ENCODE measurements at regions not wholly inside any gene's neighbourhood (a gene's known extent, or its start where the extent isn't known, plus 50 kb on each side); places are given as distances from the start of the nearest gene placed in this dataset.
"Not testable (repeated sequence)": the region's sequence is repeated elsewhere in the genome, so short reads cannot be mapped to it uniquely, and the experiment has no call there.

GRCh38 chr13:59259165-59260000, 904.3 kb downstream of the DIAPH3 start:
- intact Hi-C loops (cut with DNase I) = no loop called here
- DNase-seq = no peak

- no peak for DNase-seq
- intact Hi-C loops (cut with DNase I) = no loop called here
Observed at GRCh38 chr13:59261928-59262488, 901.7 kb downstream of the DIAPH3 start.

GRCh38 chr13:59263531-59263930, 900.2 kb downstream of the DIAPH3 start:
- DNase-seq = no peak
- intact Hi-C loops (cut with DNase I) = no loop called here

DNA sequence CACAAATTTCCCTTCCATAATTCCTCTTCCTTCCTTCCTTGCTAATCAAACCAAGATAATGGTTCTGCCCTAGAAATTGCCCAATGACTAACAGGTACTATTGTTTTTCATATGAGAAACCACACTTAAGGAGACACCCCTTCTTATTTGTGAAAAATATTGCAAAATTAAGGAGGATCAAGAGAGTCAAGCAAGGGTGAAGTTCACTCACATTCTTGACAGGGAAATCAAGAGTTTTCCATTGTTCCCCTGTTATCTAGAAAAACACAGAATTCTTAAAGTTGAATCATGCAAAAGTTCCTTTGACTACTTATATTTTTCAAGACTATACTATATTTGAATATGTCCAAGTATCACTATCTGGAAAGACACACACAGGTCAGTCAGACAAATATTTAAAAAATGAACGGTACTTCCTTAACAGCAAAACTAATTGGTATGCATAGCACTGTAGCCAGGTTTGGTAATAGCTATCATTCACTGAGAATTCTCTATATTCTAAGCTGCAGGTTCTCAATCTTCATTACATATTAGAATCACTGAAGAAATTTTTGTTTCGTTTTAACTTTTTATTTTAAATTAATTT, 897.2 kb downstream of the DIAPH3 start:
- intact Hi-C loops (cut with DNase I) = no loop called here
- no peak for DNase-seq

GRCh38 chr13:59269476-59269875, 894.3 kb downstream of the DIAPH3 start:
- intact Hi-C loops (cut with DNase I) = no loop called here
- no peak for DNase-seq

DNA sequence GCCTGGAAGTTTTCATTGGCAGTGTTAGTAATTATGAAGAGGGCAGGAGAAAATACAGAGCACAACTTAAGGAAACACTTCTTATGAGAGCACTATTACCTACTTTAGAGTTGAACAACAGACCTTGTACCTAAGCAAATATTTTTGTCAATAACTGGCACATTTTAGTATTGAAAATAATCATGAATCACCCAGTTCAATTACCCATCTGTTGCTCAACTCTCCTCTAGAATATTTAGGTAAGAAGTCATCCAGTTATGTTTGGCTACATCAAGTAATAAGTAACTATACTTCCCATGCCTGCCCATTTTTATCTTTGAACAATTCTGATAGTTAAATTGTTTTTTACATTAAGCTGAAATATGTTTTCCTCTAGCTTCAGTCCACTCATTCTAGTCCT, 893.4 kb downstream of the DIAPH3 start:
- no peak for DNase-seq
- intact Hi-C loops (cut with DNase I) = no loop called here

DNA sequence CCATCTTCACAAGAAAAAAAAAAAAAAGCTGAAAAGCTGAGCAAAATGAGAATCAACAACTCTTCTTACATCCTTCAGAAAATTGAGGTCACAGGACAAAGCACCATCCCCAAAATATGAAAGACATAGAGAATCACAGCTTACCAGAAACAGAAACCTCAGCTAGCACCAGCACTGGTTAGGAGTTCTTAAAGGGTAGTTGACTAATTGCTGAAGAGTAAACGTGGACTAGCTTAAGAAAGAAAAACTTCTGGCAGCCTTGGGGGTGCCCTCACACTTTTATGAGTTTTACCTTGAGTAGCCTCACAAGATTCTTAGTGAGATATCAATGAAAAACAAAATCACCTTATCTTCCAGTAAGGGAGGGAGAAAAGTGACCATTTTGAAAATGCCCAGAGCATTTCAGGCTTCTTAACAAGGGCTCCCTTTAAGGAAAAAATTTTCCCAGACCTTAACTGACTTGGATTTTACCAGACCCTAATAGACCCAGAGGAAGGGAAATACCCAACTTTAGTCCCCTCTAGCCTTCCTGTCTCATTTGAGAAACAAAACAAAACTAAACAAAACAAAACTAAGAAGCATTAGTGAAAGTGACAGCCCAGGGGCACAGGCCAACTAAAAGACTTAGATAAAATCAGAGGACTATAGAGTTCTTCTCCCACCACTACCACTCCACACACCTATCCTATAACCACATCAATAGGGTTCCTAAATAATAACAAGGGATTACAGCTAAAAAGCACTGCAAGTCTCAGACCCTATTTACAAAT, 888.6 kb downstream of the DIAPH3 start:
- intact Hi-C loops (cut with DNase I) = no loop called here
- no peak for DNase-seq

DNA sequence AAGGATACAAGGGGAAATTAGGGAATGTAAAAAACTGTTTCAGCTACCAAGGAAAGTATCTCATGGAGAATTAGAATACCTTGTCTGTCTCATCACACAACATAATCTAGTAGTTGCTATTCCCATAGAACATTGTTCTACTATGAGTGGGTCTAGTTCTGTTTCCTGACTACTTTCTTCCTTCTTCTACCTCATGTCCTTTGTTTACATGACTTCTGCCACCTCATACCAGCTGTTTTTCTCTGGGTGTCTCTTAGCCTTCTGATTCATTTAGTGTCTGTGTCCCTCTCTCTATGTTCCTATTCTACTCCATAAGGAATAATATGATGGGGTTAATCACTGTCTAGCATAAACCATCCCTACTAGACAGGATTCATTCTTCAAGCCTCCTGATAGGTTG, 887.3 kb downstream of the DIAPH3 start:
- no peak for DNase-seq
- intact Hi-C loops (cut with DNase I) = no loop called here

- DNase-seq = no peak
- intact Hi-C loops (cut with DNase I) = no loop called here
Observed at GRCh38 chr13:59277106-59277505, 886.6 kb downstream of the DIAPH3 start.

GRCh38 chr13:59279028-59279427, 884.7 kb downstream of the DIAPH3 start:
- no peak for DNase-seq

GRCh38 chr13:59279576-59279975, 884.2 kb downstream of the DIAPH3 start:
- intact Hi-C loops (cut with DNase I) = no loop called here
- no peak for DNase-seq

More at GRCh38 chr13:59279028-59279427, 884.7 kb downstream of the DIAPH3 start:
- intact Hi-C loops (cut with DNase I) = no loop called here

DNA sequence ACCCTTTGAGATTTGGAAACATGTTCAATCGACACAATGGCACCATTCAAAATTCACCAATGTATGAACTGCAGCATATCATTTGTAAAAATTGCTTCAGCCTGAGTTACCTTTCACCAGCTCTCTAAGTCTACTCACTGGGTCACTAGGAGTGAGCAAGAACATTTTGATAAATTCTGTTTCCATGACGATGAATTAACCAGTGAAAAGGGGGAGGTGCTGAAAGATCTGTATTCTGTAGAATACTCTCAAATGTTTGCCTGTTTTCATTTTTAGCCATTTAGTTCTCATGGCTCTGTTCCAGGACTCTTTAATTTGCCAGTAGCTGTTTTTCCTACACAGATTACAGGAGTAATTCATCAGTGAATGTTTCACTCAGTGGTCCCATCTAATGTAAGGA, 883.4 kb downstream of the DIAPH3 start:
- no peak for DNase-seq

GRCh38 chr13:59281453-59281852, 882.3 kb downstream of the DIAPH3 start:
- intact Hi-C loops (cut with DNase I) = no loop called here
- DNase-seq = peak in 1 of 10 donors; percentile 17

More for the DNA sequence above, 883.4 kb downstream of the DIAPH3 start:
- intact Hi-C loops (cut with DNase I) = no loop called here

DNA sequence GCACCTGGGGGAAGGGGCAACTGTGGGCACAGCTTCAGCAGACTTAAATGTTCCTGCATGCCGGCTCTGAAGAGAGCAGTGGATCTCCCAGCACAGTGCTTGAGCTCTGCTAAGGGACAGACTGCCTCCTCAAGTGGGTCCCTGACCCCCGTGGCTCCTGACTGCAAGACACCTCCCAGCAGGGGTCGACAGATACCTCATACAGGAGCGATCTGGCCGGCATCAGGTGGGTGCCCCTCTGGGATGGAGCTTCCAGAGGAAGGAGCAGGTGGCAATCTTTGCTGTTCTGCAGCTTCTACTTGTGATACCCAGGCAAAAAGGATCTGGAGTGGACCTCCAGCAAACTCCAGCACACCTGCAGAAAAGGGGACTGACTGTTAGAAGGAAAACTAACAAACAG, 871.5 kb downstream of the DIAPH3 start:
- intact Hi-C loops (cut with DNase I) = not testable (repeated sequence)
- DNase-seq = peak in 2 of 10 donors; percentile 26 to 67

DNA sequence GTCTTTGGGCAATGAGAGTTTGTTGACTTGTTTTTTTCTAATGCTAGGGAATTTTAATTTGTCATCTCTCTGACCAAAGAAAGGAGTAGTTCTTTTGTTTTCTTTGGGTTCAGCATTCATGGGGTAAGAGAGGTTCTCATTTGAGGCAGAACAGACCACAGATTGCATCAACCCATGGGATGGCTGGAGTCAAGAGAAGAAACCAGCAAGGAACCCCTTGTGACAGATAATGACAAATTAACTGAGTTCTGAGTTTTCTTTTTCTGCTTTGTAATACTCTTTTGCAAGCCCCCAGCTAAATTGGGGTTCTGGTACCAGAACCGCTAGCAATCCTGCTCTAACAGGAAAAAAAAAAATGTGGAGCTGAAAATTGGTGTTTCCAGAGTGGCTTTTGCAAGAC, 864.1 kb downstream of the DIAPH3 start:
- intact Hi-C loops (cut with DNase I) = no loop called here
- DNase-seq = no peak

DNA sequence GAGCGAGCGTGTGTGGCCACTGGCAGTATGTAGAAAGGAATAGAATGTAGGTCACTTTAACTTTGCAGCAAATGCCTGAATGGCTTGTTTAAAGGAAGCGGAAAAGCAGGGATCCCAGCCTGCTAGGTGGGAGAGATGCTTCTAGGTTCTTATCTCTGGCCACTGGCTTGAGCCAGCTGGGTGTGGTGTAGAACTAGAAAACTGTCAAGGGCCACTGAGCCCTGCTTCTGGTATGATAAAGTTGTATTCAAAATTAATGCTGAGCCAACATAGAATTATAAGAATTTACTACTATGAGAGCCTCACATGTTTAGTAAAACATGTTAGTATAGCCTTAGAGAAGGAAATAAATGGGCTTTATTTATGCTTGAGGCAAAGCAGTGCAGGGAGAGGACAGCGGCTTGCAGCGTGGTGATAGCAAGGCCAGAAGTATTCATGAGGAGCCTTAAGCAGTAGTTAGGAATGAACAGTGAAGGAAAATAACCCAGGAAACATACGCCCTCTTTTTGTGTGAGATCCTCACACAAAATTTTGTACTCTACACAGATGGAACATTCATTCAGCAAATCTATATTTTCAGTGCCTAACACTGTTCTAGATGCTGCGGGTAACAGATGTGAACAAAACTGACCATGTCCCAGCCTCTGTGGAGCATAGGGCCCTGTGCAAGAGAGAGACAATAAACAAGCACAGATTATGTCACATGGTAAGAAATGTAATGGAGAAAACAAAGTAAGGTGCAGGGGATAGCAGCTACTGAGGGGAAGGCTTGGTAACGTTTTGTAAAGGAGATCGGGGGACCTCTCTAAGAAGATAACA, 863.2 kb downstream of the DIAPH3 start:
- DNase-seq = peak in 1 of 10 donors; percentile 18
- intact Hi-C loops (cut with DNase I) = no loop called here

DNA sequence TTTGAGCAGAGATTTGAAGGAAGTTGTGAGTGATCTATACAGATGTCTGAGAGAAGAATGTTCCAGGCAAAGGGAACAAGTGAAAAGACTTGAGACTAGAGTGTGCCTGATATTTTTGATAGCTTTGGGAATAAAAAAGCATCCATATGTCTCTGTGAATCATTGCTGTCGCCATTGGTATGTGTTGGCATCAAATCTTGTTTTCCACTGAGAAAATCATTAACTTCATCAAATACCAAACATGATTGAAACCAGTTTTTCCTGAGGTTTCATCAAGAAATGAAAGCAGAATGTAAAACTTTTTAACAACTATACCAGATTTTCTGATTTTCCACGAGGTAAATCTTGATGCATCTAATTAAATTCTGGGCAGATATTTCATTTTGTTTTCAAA, 862.6 kb downstream of the DIAPH3 start:
- no peak for DNase-seq
- intact Hi-C loops (cut with DNase I) = no loop called here

- no peak for DNase-seq
- intact Hi-C loops (cut with DNase I) = no loop called here
Observed at GRCh38 chr13:59303433-59303832, 860.3 kb downstream of the DIAPH3 start.

DNA sequence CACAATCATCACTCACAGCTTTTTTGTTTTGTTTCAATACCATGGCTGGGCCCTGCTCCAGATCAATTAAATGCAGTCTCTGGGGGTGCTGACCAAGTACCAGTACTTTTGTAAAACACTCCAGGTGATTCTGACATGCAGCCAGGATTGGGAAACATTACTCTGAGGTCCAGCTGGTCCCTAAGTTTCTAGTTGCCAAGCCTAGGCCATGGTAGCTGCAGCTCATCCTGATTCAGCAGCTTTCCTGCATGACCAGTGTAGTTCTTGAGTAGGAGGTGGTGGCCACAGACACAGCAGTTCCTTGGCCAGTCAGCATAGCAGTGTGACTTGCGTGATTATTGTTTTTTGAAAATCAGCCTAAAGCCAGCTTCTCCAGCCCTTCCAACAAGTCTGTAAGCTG, 859.1 kb downstream of the DIAPH3 start:
- intact Hi-C loops (cut with DNase I) = no loop called here
- DNase-seq = no peak

DNA sequence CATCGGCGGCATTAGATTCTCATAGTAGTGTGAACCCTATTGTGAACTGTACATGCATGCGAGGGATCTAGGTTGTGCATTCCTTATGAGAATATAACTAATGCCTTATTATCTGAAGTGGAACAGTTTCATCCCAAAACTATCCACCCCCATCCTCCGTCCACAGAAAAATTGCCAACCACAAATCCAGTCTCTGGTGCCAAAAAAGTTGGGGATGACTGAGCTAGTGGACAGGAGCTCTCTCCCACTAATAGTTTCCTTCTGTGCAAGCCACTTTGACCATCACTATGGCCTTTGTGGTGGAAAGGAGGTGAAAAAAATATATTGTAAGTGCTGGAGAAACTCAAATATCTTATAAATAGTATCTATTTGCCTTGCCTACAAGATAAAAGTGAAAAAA, 857.8 kb downstream of the DIAPH3 start:
- intact Hi-C loops (cut with DNase I) = no loop called here
- DNase-seq = no peak
